NCI-H2029 (cell line): ENCODE measurements at regions not wholly inside any gene's neighbourhood (a gene's known extent, or its start where the extent isn't known, plus 50 kb on each side); places are given as distances from the start of the nearest gene placed in this dataset.
A peak's percentile ranks its signal among the peaks of the same experiment; 100 is the strongest.
"Not testable (repeated sequence)": the region's sequence is repeated elsewhere in the genome, so short reads cannot be mapped to it uniquely, and the experiment has no call there.

Experiments used
- DNase-seq: peaks from one replicate; lab custom pipeline; 2025; lab: John Stamatoyannopoulos, UW

DNA sequence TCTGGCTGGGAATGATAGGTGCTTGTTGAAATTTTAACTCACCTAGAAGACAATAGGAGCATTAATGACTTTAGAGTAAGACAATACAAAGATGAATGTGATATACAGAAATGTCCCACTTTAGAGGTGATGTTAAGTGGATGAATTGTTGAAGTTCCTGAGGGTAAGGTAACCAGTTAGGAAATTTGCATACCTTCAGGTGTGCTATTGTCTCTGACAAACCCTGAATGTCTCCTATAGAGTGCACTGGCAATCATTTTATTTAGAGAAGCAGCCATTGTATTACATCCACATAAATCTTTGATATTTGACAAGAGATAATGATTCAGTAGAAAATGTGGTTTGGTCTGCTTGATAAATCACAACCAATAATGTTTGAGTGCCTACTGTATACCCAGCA is 228.5 kb downstream of the RNF144A start:
- no peak for DNase-seq

GRCh38 chr2:7146151-7146550 is 228.9 kb downstream of the RNF144A start:
- no peak for DNase-seq

DNA sequence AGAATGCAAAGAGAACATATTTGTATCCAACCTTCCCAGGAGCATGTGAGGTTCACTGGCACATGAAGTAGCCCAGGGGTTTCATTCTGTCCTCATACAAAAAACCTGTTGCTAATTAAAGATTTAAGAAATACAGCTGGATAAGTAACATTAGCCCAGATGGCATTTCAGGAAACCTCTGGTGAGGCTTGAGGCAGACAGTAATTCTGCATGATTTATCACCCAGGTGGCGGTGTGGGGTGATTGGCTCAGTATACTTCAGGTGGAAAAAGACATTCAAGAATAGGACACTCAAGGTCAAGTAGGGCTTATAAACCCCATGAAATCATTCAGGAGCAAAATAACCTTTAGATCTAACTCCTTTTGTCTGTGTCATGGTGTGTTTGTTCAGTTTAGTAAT is 237.4 kb downstream of the RNF144A start:
- no peak for DNase-seq

DNA sequence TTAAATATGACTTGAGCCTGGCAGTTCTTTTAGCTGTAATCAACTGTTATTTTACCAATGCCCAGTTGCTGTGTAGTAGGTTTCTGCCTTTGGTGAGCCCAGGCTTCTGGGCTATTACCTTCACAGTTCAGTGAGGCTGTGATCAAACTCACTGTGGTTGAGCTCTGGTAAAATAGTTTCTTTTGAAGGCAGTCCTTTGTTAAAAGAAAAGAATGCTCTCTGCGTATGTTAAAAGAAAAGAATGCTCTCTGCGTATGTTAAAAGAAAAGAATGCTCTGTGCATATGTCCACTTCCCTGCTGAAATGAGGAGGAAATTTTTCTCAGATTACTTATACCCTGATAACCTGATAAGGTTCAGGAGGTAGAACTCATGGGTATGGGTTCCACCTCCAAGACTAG is 244.3 kb downstream of the RNF144A start:
- DNase-seq, result no peak

GRCh38 chr2:7165736-7166135 is 248.5 kb downstream of the RNF144A start:
- DNase-seq, result no peak

- no peak for DNase-seq
These were observed 250.7 kb downstream of the RNF144A start for GRCh38 chr2:7167801-7168411.

- DNase-seq, result no peak
These were observed 252.4 kb downstream of the RNF144A start for GRCh38 chr2:7169593-7169992.

DNA sequence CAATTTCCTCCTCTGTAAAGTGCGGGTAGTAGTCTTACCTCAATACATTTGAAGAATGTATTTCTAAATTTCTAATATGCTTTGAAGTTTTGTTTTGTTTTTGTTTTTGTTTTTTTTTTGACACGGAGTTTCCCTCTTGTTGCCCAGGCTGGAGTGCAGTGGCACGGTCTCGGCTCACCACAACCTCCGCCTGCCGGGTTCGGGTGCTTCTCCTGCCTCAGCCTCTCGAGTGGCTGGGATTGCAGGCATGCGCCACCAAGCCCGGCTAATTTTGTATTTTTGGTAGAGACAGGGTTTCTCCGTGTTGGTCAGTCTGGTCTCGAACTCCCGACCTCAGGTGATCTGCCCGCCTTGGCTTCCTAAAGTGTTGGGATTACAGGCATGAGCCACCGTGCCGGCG is 261.8 kb downstream of the RNF144A start:
- DNase-seq, result not testable (repeated sequence)

DNA sequence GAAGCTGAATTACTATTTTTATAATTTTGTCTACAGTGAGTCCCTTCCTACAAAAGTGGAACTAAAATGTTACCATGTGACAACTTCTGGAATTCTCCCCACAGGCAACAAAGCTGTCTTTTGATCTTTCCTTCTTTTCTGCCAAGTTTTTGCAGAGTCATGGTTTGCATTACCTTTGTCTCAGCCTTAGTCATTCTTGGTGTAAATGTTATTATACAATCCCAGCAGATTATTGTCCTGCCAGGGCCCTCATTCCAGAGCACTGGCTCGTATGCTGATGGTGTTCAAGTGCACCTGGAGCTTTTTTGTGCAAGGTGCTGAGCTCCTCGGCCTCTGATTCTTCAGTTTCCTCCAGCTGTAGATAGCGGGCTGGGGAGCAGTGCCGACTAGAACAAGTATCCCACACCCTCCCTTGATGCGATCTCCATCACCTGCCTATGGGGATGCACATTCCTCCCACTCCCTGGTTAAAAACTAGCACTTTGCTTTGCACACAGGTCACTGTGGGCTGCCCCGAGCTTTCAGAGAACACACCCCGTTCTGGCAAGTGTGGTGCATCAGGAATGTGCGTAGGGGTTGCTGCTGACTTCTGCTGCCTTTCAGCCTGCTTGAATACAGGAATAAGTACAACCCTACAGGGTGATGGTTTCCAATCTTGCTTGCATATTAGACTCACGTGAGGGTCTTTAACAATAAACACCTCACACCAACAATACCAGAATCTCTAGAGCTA is 263.6 kb downstream of the RNF144A start:
- no peak for DNase-seq

DNA sequence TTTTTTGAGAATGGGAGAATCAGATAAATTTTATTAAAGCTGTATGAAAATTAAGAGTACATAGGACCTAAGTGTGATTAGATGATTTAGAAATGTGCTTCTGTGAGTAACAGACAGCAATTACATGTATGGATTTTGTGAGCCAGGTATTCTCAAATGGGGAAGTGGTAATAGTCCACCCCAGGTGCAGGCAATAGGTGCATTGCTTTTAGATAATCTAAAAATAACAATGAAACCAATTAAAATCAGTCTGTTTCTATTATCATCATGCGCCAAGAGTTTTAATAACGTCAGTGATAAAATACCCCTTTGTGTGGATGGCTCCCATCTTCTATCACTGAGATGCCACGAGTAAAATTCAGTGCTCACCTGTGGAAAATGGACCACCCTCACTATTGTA is 265.3 kb downstream of the RNF144A start:
- DNase-seq, result no peak

- no peak for DNase-seq
These were observed 271.9 kb downstream of the RNF144A start for GRCh38 chr2:7189106-7189505.

GRCh38 chr2:7190587-7191324 is 273.5 kb downstream of the RNF144A start:
- DNase-seq, result no peak

- no peak for DNase-seq
These were observed 274.7 kb downstream of the RNF144A start for GRCh38 chr2:7191932-7192331.

- DNase-seq, result no peak
These were observed 276.2 kb downstream of the RNF144A start for GRCh38 chr2:7193457-7193856.

- DNase-seq, result no peak
These were observed 277.7 kb downstream of the RNF144A start for GRCh38 chr2:7194950-7195349.

- DNase-seq, result no peak
These were observed 279.7 kb downstream of the RNF144A start for GRCh38 chr2:7196883-7197282.

DNA sequence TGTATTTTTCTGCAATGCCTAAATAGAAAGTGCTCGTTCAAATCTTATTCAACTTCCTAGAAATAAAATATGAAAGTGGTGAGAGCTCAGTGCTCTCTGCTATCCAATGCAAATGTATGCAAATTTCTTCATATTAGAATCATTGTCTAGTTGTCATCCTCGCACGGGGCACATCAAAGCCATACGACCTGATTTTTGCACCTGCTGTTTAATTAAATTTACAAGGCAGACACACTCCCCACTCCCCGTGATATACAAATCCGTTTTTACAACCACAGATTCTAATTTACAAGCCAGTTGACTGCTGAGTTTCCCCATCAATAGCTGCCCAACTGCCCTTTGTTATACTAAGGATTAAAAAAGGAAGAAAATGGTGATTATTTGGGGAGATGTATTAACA is 284.6 kb downstream of the RNF144A start:
- no peak for DNase-seq

DNA sequence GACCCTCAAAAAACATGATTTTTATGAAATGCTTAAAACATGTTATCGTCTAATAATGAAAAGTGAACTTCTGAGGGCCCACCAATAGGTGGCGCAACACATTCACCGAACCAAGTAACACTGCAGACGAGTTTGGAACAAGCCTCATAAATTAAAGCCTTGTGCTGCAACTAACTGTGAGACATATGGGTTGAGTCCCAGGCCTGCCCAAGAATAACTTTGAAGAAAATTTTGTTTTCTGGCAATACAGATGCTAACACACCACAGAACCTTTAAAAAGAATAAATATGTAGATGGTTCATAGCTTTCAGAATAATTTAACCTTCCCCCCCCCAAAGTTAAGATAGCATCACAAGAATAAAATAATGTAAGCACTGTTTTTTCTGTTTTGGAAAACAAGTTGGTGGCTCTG is 285.9 kb downstream of the RNF144A start:
- DNase-seq, result peak; percentile 27

- no peak for DNase-seq
These were observed 288.1 kb downstream of the RNF144A start for GRCh38 chr2:7205151-7205830.

DNA sequence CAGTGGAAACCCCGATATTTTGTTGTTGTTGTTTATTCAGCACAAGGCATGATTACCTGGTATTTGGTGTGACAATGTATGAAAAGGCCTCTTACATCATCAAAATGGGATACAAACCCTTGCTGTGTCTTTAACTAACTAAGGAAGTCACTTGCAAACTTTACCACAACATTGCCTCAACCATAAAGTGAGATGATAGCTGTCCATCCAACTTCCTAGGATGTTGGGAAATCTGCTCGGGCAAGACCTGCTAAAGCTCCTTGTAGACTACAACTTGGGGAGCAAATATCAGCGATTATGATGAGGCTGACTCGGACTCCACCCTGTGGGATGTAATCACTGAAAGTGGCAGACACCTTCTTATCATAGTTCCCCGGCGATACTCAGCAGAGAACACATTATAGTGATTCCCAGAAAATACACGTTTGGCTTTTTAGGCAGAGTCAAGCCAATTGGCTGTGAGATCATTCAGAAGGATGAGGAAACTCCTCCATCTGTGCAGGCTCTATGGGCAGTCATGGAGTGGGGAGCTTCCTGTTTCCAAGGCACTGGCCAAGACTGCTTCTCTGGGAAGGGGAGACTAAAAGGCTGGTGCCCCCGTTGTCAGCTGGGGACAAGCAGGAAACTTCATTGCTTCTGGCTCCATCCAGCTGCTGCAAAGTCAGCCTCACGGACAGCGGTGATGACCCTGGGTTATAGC is 289.0 kb downstream of the RNF144A start:
- no peak for DNase-seq

- DNase-seq, result no peak
These were observed 290.4 kb downstream of the RNF144A start for GRCh38 chr2:7207631-7208030.
